ENCODE measurements at regions not wholly inside any gene's neighbourhood (a gene's known extent, or its start where the extent isn't known, plus 50 kb on each side); places are given as distances from the start of the nearest gene placed in this dataset.

DNA sequence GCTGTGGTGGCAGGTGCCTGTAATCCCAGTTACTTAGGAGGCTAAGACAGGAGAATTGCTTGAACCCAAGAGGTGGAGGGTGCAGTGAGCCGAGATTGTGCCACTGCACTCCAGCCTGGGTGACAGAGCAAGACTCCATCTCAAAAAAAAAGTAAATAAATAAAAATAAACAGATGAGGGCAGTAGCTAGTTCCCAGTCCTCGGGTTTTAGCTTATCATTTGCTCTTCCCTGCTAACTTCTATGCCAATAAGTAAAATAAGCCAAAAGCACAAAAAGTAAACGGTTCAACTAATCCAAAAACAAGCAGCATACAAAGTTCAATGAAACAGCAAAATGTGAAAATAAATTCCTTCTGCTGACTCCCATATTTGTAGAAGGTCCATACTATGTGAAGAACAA lies 133.0 kb upstream of the TMCC3 start:
- ChIA-PET POLR2A (no interaction called here), CTCF (interaction anchor here (0.8 to 1.5 kb wide), 3 partner anchors 10 to 20 kb away, joined by 3 to 4 read pairs (median 4); no protein-coding TSS in a partner anchor)
- DNase-seq (ENCODE audit: low read depth, low spot score), result no peak
- H3K4me3 ChIP-seq (replicated peaks in 1 of 3; ENCODE audit: insufficient read depth in 1 of 3, low read depth in 1 of 3, low read length in 3 of 3), result no peak overlapping the region
- H3K9me3 ChIP-seq (replicated peaks; ENCODE audit: control insufficient read depth, insufficient read depth, low read length), result no peaks in the 10 kb centered on the region
- no peak for FAIRE-seq
- TF ChIP-seq, protein P1, sequence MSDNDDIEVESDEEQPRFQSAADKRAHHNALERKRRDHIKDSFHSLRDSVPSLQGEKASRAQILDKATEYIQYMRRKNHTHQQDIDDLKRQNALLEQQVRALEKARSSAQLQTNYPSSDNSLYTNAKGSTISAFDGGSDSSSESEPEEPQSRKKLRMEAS (IDR thresholded peaks at IDR 0.05; ENCODE audit: insufficient read depth, insufficient read length), result no peak
- no peak for TF ChIP-seq POLR2A (IDR thresholded peaks at IDR 0.05; ENCODE audit: low read depth, low read length)
- H3K27me3 ChIP-seq (ENCODE audit: control insufficient read depth in 2 of 2, insufficient read depth in 2 of 2, low read length in 2 of 2), result no peaks in the 10 kb centered on the region
- dilution Hi-C loops (cut with MboI; ENCODE audit: extremely low pct_ligation_motif_present, low sequenced_read_pairs), result no loop called here
- H3K79me2 ChIP-seq (ENCODE audit: control insufficient read depth, insufficient read depth, low read length), result no peaks in the 10 kb centered on the region
- no peak overlapping the region for H3K9ac ChIP-seq (replicated peaks; ENCODE audit: extremely low read depth, insufficient read depth, low read length)
- no peak overlapping the region for H3K4me2 ChIP-seq (ENCODE audit: insufficient read depth, low read length)
- H3K27ac ChIP-seq (ENCODE audit: insufficient read depth, low read depth, low read length), result no peak overlapping the region
- intact Hi-C loops (cut with micrococcal nuclease), result no loop called here
- H3K4me1 ChIP-seq (ENCODE audit: control insufficient read depth, extremely low read depth, insufficient read depth, low read length), result peaks cover 14% of the 10 kb centered on the region
- BruUV-seq (replicated peaks), result no TSS peak
- H2AFZ ChIP-seq (ENCODE audit: low read depth, low read length), result no peak overlapping the region
- H4K20me1 ChIP-seq (replicated peaks; ENCODE audit: control insufficient read depth, extremely low read depth, insufficient read depth, low read length), result no peaks in the 10 kb centered on the region
- H3K36me3 ChIP-seq (ENCODE audit: control insufficient read depth in 2 of 2, extremely low read depth in 1 of 2, insufficient read depth in 2 of 2, low read length in 2 of 2), result no peaks in the 10 kb centered on the region
- no peaks in the 10 kb centered on the region for H3K9me1 ChIP-seq (replicated peaks; ENCODE audit: control insufficient read depth, extremely low read depth, insufficient read depth, low read length)

DNA sequence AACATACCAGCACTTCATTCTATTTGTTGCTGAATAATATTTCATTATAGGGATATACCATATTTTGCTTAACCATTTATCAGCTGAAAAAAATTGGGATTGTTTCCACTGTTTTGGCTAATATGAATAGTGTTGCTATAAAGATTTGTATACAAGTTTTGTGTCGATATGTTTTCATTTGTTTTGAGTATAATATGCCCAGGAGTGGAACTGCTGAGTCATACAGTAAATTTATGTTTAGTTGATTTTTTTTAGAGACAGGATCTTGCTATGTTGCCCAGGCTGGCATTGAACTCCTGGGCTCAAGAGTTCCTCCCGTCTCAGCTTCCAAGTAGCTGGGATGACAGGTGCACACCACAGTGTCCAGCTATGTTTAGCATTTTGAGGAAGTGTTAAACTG lies 131.5 kb upstream of the TMCC3 start:
- POLR2A ChIA-PET, result no interaction called here
- Histone ChIP-seq H3K79me2 (ENCODE audit: control insufficient read depth, insufficient read depth, low read length) (no peaks in the 10 kb centered on the region), H4K20me1 (replicated peaks; ENCODE audit: control insufficient read depth, extremely low read depth, insufficient read depth, low read length) (no peaks in the 10 kb centered on the region), H3K4me2 (ENCODE audit: insufficient read depth, low read length) (no peak overlapping the region), H3K4me3 (replicated peaks in 1 of 3; ENCODE audit: insufficient read depth in 1 of 3, low read depth in 1 of 3, low read length in 3 of 3) (no peak overlapping the region), H3K36me3 (ENCODE audit: control insufficient read depth in 2 of 2, extremely low read depth in 1 of 2, insufficient read depth in 2 of 2, low read length in 2 of 2) (no peaks in the 10 kb centered on the region), H3K9me3 (replicated peaks; ENCODE audit: control insufficient read depth, insufficient read depth, low read length) (no peaks in the 10 kb centered on the region), H3K27ac (ENCODE audit: insufficient read depth, low read depth, low read length) (no peak overlapping the region), H3K9me1 (replicated peaks; ENCODE audit: control insufficient read depth, extremely low read depth, insufficient read depth, low read length) (no peaks in the 10 kb centered on the region), H3K9ac (replicated peaks; ENCODE audit: extremely low read depth, insufficient read depth, low read length) (no peak overlapping the region), H3K4me1 (ENCODE audit: control insufficient read depth, extremely low read depth, insufficient read depth, low read length) (peaks cover 26% of the 10 kb centered on the region), H2AFZ (ENCODE audit: low read depth, low read length) (no peak overlapping the region), H3K27me3 (ENCODE audit: control insufficient read depth in 2 of 2, insufficient read depth in 2 of 2, low read length in 2 of 2) (no peaks in the 10 kb centered on the region)
- no peak for DNase-seq (ENCODE audit: low read depth, low spot score)
- FAIRE-seq, result no peak
- TF ChIP-seq EZH2 (IDR thresholded peaks at IDR 0.05; ENCODE audit: borderline replicate concordance, low read depth, low read length, severe bottlenecking), result no peak
- no peak for TF ChIP-seq GATA2 (IDR thresholded peaks at IDR 0.05; ENCODE audit: insufficient read depth, insufficient read length, low read depth, low read length)
- TF ChIP-seq, protein P2, sequence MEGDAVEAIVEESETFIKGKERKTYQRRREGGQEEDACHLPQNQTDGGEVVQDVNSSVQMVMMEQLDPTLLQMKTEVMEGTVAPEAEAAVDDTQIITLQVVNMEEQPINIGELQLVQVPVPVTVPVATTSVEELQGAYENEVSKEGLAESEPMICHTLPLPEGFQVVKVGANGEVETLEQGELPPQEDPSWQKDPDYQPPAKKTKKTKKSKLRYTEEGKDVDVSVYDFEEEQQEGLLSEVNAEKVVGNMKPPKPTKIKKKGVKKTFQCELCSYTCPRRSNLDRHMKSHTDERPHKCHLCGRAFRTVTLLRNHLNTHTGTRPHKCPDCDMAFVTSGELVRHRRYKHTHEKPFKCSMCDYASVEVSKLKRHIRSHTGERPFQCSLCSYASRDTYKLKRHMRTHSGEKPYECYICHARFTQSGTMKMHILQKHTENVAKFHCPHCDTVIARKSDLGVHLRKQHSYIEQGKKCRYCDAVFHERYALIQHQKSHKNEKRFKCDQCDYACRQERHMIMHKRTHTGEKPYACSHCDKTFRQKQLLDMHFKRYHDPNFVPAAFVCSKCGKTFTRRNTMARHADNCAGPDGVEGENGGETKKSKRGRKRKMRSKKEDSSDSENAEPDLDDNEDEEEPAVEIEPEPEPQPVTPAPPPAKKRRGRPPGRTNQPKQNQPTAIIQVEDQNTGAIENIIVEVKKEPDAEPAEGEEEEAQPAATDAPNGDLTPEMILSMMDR (IDR thresholded peaks at IDR 0.05; ENCODE audit: extremely low read depth in 1 of 2, insufficient read depth in 1 of 2, low read depth in 1 of 2, low read length in 2 of 2), result no peak
- TF ChIP-seq JUN (IDR thresholded peaks at IDR 0.05; ENCODE audit: borderline replicate concordance, insufficient read depth, insufficient read length, low read depth), result no peak
- TF ChIP-seq POLR2AphosphoS5 (IDR thresholded peaks at IDR 0.05; ENCODE audit: insufficient read depth, low read depth, low read length), result no peak
- TF ChIP-seq POLR2A (IDR thresholded peaks at IDR 0.05; ENCODE audit: low read depth, low read length), result no peak
- no peak for TF ChIP-seq MYC (IDR thresholded peaks at IDR 0.05; ENCODE audit: low read depth, low read length)
- TF ChIP-seq FOS (IDR thresholded peaks at IDR 0.05; ENCODE audit: borderline replicate concordance, insufficient read depth, low read length), result no peak
- TF ChIP-seq, protein P1 (IDR thresholded peaks at IDR 0.05; ENCODE audit: insufficient read depth, insufficient read length), result no peak
- dilution Hi-C loops (cut with MboI; ENCODE audit: extremely low pct_ligation_motif_present, low sequenced_read_pairs), result no loop called here
- intact Hi-C loops (cut with micrococcal nuclease), result no loop called here
- CTCF ChIA-PET, result no interaction called here
- BruUV-seq (replicated peaks), result no TSS peak
